ENCODE measurements at regions not wholly inside any gene's neighbourhood (a gene's known extent, or its start where the extent isn't known, plus 50 kb on each side); places are given as distances from the start of the nearest gene placed in this dataset.

- TF ChIP-seq, protein P1, sequence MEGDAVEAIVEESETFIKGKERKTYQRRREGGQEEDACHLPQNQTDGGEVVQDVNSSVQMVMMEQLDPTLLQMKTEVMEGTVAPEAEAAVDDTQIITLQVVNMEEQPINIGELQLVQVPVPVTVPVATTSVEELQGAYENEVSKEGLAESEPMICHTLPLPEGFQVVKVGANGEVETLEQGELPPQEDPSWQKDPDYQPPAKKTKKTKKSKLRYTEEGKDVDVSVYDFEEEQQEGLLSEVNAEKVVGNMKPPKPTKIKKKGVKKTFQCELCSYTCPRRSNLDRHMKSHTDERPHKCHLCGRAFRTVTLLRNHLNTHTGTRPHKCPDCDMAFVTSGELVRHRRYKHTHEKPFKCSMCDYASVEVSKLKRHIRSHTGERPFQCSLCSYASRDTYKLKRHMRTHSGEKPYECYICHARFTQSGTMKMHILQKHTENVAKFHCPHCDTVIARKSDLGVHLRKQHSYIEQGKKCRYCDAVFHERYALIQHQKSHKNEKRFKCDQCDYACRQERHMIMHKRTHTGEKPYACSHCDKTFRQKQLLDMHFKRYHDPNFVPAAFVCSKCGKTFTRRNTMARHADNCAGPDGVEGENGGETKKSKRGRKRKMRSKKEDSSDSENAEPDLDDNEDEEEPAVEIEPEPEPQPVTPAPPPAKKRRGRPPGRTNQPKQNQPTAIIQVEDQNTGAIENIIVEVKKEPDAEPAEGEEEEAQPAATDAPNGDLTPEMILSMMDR (IDR thresholded peaks at IDR 0.05; ENCODE audit: poor library complexity, severe bottlenecking): no peak
- TF ChIP-seq EZH2 (IDR thresholded peaks at IDR 0.05; ENCODE audit: borderline replicate concordance, insufficient read depth, low read length, poor library complexity, severe bottlenecking) (no peak), POLR2AphosphoS5 (IDR thresholded peaks at IDR 0.05) (no peak), RAD21 (conservative IDR thresholded peaks at IDR 0.05) (no peak), TAF1 (IDR thresholded peaks at IDR 0.05; ENCODE audit: low read depth) (no peak)
Observed at GRCh38 chr4:15147714-15148113, 145.4 kb downstream of the CPEB2 start.

All from neural cell (in vitro differentiated cells).